B cell (primary cell): ENCODE measurements at regions not wholly inside any gene's neighbourhood (a gene's known extent, or its start where the extent isn't known, plus 50 kb on each side); places are given as distances from the start of the nearest gene placed in this dataset.

Source experiments
- ATAC-seq: fragments of 200-7000 bp; cut with Tn5 transposase; one replicate; pipeline ENCODE4 v1.10.0; 2021; ENCODE audit warnings: low read depth, mild to moderate bottlenecking, moderate number of reproducible peaks, moderate library complexity
- CTCF ChIA-PET: fragments of 350-600 bp; sonication (Branson Sonifier 250); formaldehyde crosslinking; loops from one replicate; lab custom pipeline; 2021; ENCODE audit warnings: antibody characterized with exemption, inconsistent platforms; lab: Charles Lee
- POLR2A ChIA-PET: fragments of 350-600 bp; sonication (Branson Sonifier 250); formaldehyde crosslinking; loops from one replicate; lab custom pipeline; 2021; ENCODE audit warnings: antibody characterized with exemption; lab: Charles Lee
- DNase-seq: peaks from one replicate; pipeline ENCODE4 v3.0.0; 2013
- H2AFZ ChIP-seq: 2 replicates; pipeline ENCODE4 v1.6.1; 2012; ENCODE audit warnings: mild to moderate bottlenecking, low read depth, low read length; ENCODE audit not compliant: insufficient read depth, poor library complexity, severe bottlenecking
- H3K27ac ChIP-seq, 2 donors: 1 replicate in 1 of 2; 2 replicates in 1 of 2; pipeline ENCODE4 v1.5.1; 2012 to 2013; ENCODE audit warnings: low read length in 2 of 2, mild to moderate bottlenecking in 2 of 2, moderate library complexity in 1 of 2
- H3K27me3 ChIP-seq, 4 experiments: fragments of 200-600 bp in 1 of 4; sonication (generic) in 1 of 4; replicated peaks in 1 of 4; 1 replicate in 2 of 4; 2 replicates in 2 of 4; pipeline versions ENCODE4 v1.6.1 to v1.7.0; 2013 to 2016; ENCODE audit warnings: low read length in 3 of 4, mild to moderate bottlenecking in 2 of 4, mixed read lengths in 1 of 4, moderate library complexity in 1 of 4; ENCODE audit not compliant: insufficient read depth in 4 of 4, control insufficient read depth in 3 of 4; ENCODE audit errors: control extremely low read depth in 1 of 4
- H3K36me3 ChIP-seq, 2 experiments: replicated peaks in 1 of 2; 1 replicate in 1 of 2; 2 replicates in 1 of 2; pipeline versions ENCODE4 v1.6.1 to v1.7.1; 2013; ENCODE audit warnings: low read length in 1 of 2; ENCODE audit not compliant: insufficient read depth in 2 of 2, control insufficient read depth in 1 of 2; ENCODE audit errors: control extremely low read depth in 1 of 2, extremely low read depth in 1 of 2
- H3K4me1 ChIP-seq, 2 donors: fragments of 200-600 bp in 1 of 2; sonication (generic) in 1 of 2; 1 replicate in 1 of 2; 2 replicates in 1 of 2; pipeline versions ENCODE4 v1.5.1 to v1.6.1; 2013 to 2017; ENCODE audit warnings: low read length in 2 of 2; ENCODE audit not compliant: control insufficient read depth in 2 of 2, insufficient read depth in 2 of 2
- H3K4me2 ChIP-seq: replicated peaks from 2 replicates; pipeline ENCODE3; 2012; ENCODE audit warnings: mild to moderate bottlenecking, low read depth, low read length; ENCODE audit not compliant: poor library complexity, severe bottlenecking
- H3K4me3 ChIP-seq, 5 experiments: fragments of 200-600 bp in 1 of 5; sonication (generic) in 1 of 5; 1 replicate in 3 of 5; 2 replicates in 2 of 5; pipeline versions ENCODE4 v1.5.1 to v1.7.0; 2011 to 2016; ENCODE audit warnings: low read length in 4 of 5, mild to moderate bottlenecking in 4 of 5, low read depth in 2 of 5, control low read depth in 1 of 5, moderate library complexity in 1 of 5; ENCODE audit not compliant: insufficient read depth in 1 of 5; ENCODE audit errors: control extremely low read depth in 1 of 5, extremely low read depth in 1 of 5
- H3K79me2 ChIP-seq: fragments of 200-600 bp; sonication (generic); one replicate; pipeline ENCODE4 v1.6.0; 2016; ENCODE audit warnings: low read length; ENCODE audit not compliant: control insufficient read depth, insufficient read depth
- H3K9ac ChIP-seq: fragments of 200-600 bp; sonication (generic); 2 replicates; pipeline ENCODE4 v1.6.1; 2017; ENCODE audit warnings: mild to moderate bottlenecking, low read length, moderate library complexity
- H3K9me3 ChIP-seq, 3 donors: one replicate each; pipeline versions ENCODE4 v1.6.1 to v1.7.1; 2013; ENCODE audit warnings: low read length in 2 of 3; ENCODE audit not compliant: control insufficient read depth in 2 of 3, insufficient read depth in 1 of 3; ENCODE audit errors: control extremely low read depth in 1 of 3
- H4K20me1 ChIP-seq: 2 replicates; pipeline ENCODE4 v1.6.0; 2012; ENCODE audit warnings: mild to moderate bottlenecking, low read length; ENCODE audit not compliant: insufficient read depth, control insufficient read depth, poor library complexity, severe bottlenecking
- H3K27ac Mint-ChIP-seq: one replicate; pipeline ENCODE4 v1.8.0; 2021; ENCODE audit warnings: mixed read lengths
- H3K27me3 Mint-ChIP-seq: one replicate; pipeline ENCODE4 v1.8.0; 2021; ENCODE audit warnings: mixed read lengths
- H3K4me1 Mint-ChIP-seq: one replicate; pipeline ENCODE4 v1.8.0; 2021; ENCODE audit warnings: mixed read lengths
- H3K4me3 Mint-ChIP-seq: one replicate; pipeline ENCODE4 v1.8.0; 2021; ENCODE audit warnings: mixed read lengths
- H3K9me3 Mint-ChIP-seq: one replicate; pipeline ENCODE4 v1.8.0; 2022; ENCODE audit warnings: mixed read lengths; ENCODE audit not compliant: insufficient read depth
- CTCF ChIP-seq: fragments of 200-600 bp; IDR thresholded peaks from one replicate; pipeline ENCODE4 v1.8.0; 2022; ENCODE audit warnings: antibody characterized with exemption, mild to moderate bottlenecking
- EZH2 ChIP-seq: IDR thresholded peaks from 2 replicates; pipeline ENCODE4 v1.6.1; 2012; ENCODE audit warnings: borderline replicate concordance, low read depth, mild to moderate bottlenecking, moderate library complexity, low read length; ENCODE audit not compliant: insufficient read depth, poor library complexity, severe bottlenecking
- WGBS: methylation state at CpG from one replicate; pipeline ENCODE4 v1.1.5; 2013; ENCODE audit warnings: missing lambda C conversion rate; ENCODE audit not compliant: insufficient coverage; 5-methylcytosine and 5-hydroxymethylcytosine counted together
- intact Hi-C: fragments of 100-400 bp; cut with micrococcal nuclease; formaldehyde crosslinking; loops from one replicate; pipeline ENCODE4 v1.10.0; 2022

- no peak overlapping the region for H3K4me3 ChIP-seq
- no peaks in the 10 kb centered on the region for H3K79me2 ChIP-seq
- H3K9me3 Mint-ChIP-seq, result no peaks in the 10 kb centered on the region
- H3K4me3 Mint-ChIP-seq, result no peak overlapping the region
- no peak overlapping the region for H3K27ac ChIP-seq
- CTCF ChIA-PET, result interaction anchor here (0.9 to 2.6 kb wide), 7 partner anchors 62 to 1025 kb away, joined by 3 to 48 read pairs (median 3); partner anchors contain the start of gene EFNB1
- TF ChIP-seq EZH2 (no peak), CTCF (no peak)
- no peaks in the 10 kb centered on the region for H3K36me3 ChIP-seq
- DNase-seq (no peak), ATAC-seq (no peak)
- intact Hi-C loops, result loop anchor here (5.0 kb wide), 1 partner anchor 129 kb away; no protein-coding TSS in a partner anchor
- no peaks in the 10 kb centered on the region for H3K9me3 ChIP-seq
- POLR2A ChIA-PET, result no interaction called here
- peaks cover 3% of the 10 kb centered on the region for H3K27me3 Mint-ChIP-seq
- H3K9ac ChIP-seq, result no peak overlapping the region
- WGBS, result 33% methylated on average over 13 of the region's 38 CpGs
- peaks cover 0 to 3% (median 0%) of the 10 kb centered on the region in 4 experiments for H3K27me3 ChIP-seq
- no peak overlapping the region for H3K4me2 ChIP-seq
- H3K4me1 Mint-ChIP-seq, result no peaks in the 10 kb centered on the region
- no peaks in the 10 kb centered on the region for H4K20me1 ChIP-seq
- H3K27ac Mint-ChIP-seq, result no peak overlapping the region
- no peak overlapping the region for H2AFZ ChIP-seq
- peaks cover 0 to 4% of the 10 kb centered on the region in 2 donors for H3K4me1 ChIP-seq
Measured at GRCh38 chrX:69221239-69222102, 56.2 kb upstream of the PJA1 start.
